ENCODE measurements at regions not wholly inside any gene's neighbourhood (a gene's known extent, or its start where the extent isn't known, plus 50 kb on each side); places are given as distances from the start of the nearest gene placed in this dataset.

DNA sequence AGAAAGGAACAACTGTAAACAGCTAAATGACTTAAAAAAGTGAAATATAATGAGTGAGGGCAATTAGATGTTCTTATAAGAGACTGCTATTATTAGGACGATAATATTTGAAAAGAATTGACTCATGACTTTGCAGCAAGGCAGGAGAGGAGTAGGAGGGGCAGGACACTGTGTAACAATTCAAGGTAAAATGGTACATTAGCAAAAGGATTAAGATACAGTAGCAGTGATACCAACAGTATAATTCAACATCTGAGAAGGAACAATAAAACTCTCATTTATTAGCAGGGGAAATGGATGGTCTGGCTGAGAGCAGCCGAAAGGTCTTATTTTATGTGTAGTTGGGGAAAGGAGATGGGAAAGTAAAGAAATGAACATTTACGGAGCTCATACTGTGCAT, 315.5 kb upstream of the BOD1L1 start:
- FAIRE-seq (no peak), DNase-seq (ENCODE audit: low read depth, low spot score) (no peak)
- no peaks in the 10 kb centered on the region for H3K79me2 ChIP-seq (ENCODE audit: control insufficient read depth, insufficient read depth, low read length)
- H3K4me1 ChIP-seq (ENCODE audit: control insufficient read depth, extremely low read depth, insufficient read depth, low read length), result peaks cover 17% of the 10 kb centered on the region
- H3K36me3 ChIP-seq (ENCODE audit: control insufficient read depth in 2 of 2, extremely low read depth in 1 of 2, insufficient read depth in 2 of 2, low read length in 2 of 2), result no peaks in the 10 kb centered on the region
- no peaks in the 10 kb centered on the region for H3K9me3 ChIP-seq (ENCODE audit: control insufficient read depth, low read depth, low read length)
- H4K20me1 ChIP-seq (ENCODE audit: control insufficient read depth, extremely low read depth, insufficient read depth, low read length), result no peaks in the 10 kb centered on the region
- no peak overlapping the region for H3K9ac ChIP-seq (ENCODE audit: control insufficient read depth, extremely low read depth, insufficient read depth, low read length)
- no peaks in the 10 kb centered on the region for H3K9me1 ChIP-seq (ENCODE audit: control insufficient read depth, extremely low read depth, insufficient read depth, low read length)
- TF ChIP-seq EZH2 (IDR thresholded peaks at IDR 0.05; ENCODE audit: low read length), result no peak
- TF ChIP-seq CTCF (optimal IDR thresholded peaks at IDR 0.05 in 1 of 3, IDR thresholded peaks at IDR 0.05 in 1 of 3, conservative IDR thresholded peaks at IDR 0.05 in 1 of 3; ENCODE audit: extremely low read depth in 1 of 3, insufficient read depth in 2 of 3, low read length in 3 of 3), result no peak
- H3K27ac ChIP-seq (ENCODE audit: control insufficient read depth, insufficient read depth, low read length), result no peak overlapping the region
- dilution Hi-C loops (cut with MboI; ENCODE audit: extremely low pct_ligation_motif_present, low sequenced_read_pairs), result no loop called here
- no peak overlapping the region for H2AFZ ChIP-seq (ENCODE audit: control insufficient read depth, low read length)
- no peak overlapping the region for H3K4me2 ChIP-seq (ENCODE audit: control insufficient read depth, extremely low read depth, insufficient read depth, low read depth, low read length)
- H3K4me3 ChIP-seq (ENCODE audit: control insufficient read depth in 2 of 3, extremely low read depth in 1 of 3, insufficient read depth in 2 of 3, low read depth in 1 of 3, low read length in 3 of 3), result no peak overlapping the region
- no peaks in the 10 kb centered on the region for H3K27me3 ChIP-seq (ENCODE audit: control insufficient read depth, extremely low read depth, insufficient read depth, low read length)

DNA sequence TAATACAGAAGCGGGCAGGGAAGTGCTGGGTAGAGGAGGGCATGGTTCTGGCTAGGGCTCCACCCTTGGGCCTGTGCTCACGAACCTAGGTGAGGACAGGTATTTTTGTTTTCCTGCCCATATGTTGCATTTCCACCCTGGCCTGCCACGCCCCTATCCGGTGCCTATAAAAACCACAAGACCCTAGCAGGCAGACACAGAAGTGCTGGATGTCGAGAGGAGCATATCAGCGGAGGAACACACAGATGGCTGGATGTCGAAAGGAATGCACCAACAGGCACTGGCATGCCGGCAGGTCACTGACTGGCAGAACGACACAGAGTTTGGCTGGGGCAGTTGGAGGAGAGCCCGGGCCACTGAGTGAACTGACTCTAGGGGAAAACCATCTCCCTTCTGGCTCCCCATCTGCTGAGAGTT, 316.6 kb upstream of the BOD1L1 start:
- H2AFZ ChIP-seq (ENCODE audit: control insufficient read depth, low read length), result peak overlapping the region; percentile 93
- no peaks in the 10 kb centered on the region for H3K79me2 ChIP-seq (ENCODE audit: control insufficient read depth, insufficient read depth, low read length)
- H3K9ac ChIP-seq (ENCODE audit: control insufficient read depth, extremely low read depth, insufficient read depth, low read length), result no peak overlapping the region
- no peaks in the 10 kb centered on the region for H3K9me1 ChIP-seq (ENCODE audit: control insufficient read depth, extremely low read depth, insufficient read depth, low read length)
- TF ChIP-seq EZH2 (IDR thresholded peaks at IDR 0.05; ENCODE audit: low read length), result no peak
- TF ChIP-seq CTCF (optimal IDR thresholded peaks at IDR 0.05 in 1 of 3, IDR thresholded peaks at IDR 0.05 in 1 of 3, conservative IDR thresholded peaks at IDR 0.05 in 1 of 3; ENCODE audit: extremely low read depth in 1 of 3, insufficient read depth in 2 of 3, low read length in 3 of 3), result no peak
- FAIRE-seq (peak; percentile 99), DNase-seq (ENCODE audit: low read depth, low spot score) (peak; percentile 88)
- peak overlapping the region; percentile 30 for H3K27ac ChIP-seq (ENCODE audit: control insufficient read depth, insufficient read depth, low read length)
- H4K20me1 ChIP-seq (ENCODE audit: control insufficient read depth, extremely low read depth, insufficient read depth, low read length), result no peaks in the 10 kb centered on the region
- peak overlapping the region; percentile 65 for H3K4me2 ChIP-seq (ENCODE audit: control insufficient read depth, extremely low read depth, insufficient read depth, low read depth, low read length)
- H3K4me3 ChIP-seq (ENCODE audit: control insufficient read depth in 2 of 3, extremely low read depth in 1 of 3, insufficient read depth in 2 of 3, low read depth in 1 of 3, low read length in 3 of 3), result no peak overlapping the region
- dilution Hi-C loops (cut with MboI; ENCODE audit: extremely low pct_ligation_motif_present, low sequenced_read_pairs), result no loop called here
- H3K36me3 ChIP-seq (ENCODE audit: control insufficient read depth in 2 of 2, extremely low read depth in 1 of 2, insufficient read depth in 2 of 2, low read length in 2 of 2), result no peaks in the 10 kb centered on the region
- H3K9me3 ChIP-seq (ENCODE audit: control insufficient read depth, low read depth, low read length), result no peaks in the 10 kb centered on the region
- no peaks in the 10 kb centered on the region for H3K27me3 ChIP-seq (ENCODE audit: control insufficient read depth, extremely low read depth, insufficient read depth, low read length)
- peaks cover 17% of the 10 kb centered on the region for H3K4me1 ChIP-seq (ENCODE audit: control insufficient read depth, extremely low read depth, insufficient read depth, low read length)
